ENCODE measurements at regions not wholly inside any gene's neighbourhood (a gene's known extent, or its start where the extent isn't known, plus 50 kb on each side); places are given as distances from the start of the nearest gene placed in this dataset.
"Not testable (repeated sequence)": the region's sequence is repeated elsewhere in the genome, so short reads cannot be mapped to it uniquely, and the experiment has no call there.

DNA sequence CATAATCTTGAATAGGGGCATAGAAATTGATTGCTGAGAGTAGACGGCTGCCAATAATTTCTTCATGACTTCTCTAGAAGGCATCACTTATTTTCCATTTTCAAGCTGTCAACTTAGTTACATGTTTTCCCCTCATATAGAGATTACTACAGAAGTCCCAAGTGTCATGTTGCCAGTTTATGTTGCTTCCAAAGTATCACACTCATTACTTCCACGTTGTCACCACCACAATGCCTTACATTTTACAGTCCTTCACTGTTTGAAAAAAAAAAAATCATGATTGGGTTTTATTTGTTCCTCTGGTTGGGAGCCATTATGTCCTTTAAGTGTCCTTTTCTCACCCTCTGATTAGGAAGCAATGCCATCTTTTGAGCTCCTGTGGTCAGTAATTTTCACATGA, 2144.6 kb upstream of the ACO1 start:
- TF ChIP-seq CTCF (IDR thresholded peaks at IDR 0.05; ENCODE audit: low read depth, low read length) = no peak
- DNase-seq (ENCODE audit: extremely low read depth, low read depth) = no peak

DNA sequence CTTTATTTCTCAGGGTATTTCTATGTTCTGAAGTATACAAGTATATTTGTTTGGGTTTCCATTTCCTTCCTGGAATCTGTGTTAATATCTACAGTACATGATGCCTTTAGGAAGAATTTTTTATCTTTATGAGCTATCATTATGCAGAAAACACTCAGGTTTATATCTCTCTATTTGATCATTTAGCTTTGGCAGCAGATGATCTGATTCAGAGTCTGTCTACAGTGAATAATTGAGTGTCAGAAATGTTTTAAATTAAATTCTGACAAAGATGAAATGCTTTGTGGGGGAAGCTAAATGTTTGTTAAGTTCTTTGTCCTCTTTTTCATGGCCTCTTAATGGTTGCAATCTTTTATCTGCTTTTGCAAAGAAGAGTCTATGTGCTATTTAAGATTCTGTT, 2141.0 kb upstream of the ACO1 start:
- no peak for DNase-seq (ENCODE audit: extremely low read depth, low read depth)
- no peak for TF ChIP-seq CTCF (IDR thresholded peaks at IDR 0.05; ENCODE audit: low read depth, low read length)

DNA sequence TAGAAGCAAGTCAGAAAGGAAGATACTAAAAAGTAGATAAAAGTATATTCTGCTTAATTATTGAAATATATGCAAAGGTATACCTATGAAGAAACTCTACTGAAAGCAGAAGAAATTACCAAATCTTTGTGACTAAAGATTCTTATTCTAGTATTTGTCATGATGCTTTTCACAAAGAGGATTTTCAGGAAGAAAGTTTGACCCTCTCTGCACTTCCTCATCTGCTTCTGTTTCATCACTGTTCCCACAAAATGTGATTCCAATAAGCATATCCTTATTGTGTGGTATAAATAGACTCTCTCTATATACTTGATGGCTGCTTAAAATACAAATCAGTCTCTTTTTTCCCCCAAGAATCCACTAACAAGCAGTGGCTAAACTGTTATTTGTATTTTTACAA, 2139.6 kb upstream of the ACO1 start:
- TF ChIP-seq CTCF (IDR thresholded peaks at IDR 0.05; ENCODE audit: low read depth, low read length) = no peak
- no peak for DNase-seq (ENCODE audit: extremely low read depth, low read depth)

DNA sequence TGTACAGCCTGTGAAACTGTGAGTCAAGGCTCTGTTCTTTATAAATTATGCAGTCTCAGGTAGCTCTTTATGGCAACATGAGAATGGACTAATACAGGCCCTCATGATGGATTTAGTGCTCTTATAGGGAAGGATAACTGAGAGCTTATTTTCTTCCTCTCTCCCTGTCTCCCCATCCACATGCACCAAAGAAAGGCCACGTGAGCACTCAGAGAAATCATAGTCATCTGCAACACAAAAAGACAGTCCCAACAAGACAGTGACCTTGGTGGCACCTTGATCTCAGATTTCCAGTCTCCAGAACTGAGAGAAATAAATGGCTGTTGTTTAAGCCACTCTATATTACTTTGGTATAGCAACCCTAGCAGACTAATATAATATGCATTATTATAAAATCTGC, 2133.6 kb upstream of the ACO1 start:
- no peak for TF ChIP-seq CTCF (IDR thresholded peaks at IDR 0.05; ENCODE audit: low read depth, low read length)
- DNase-seq (ENCODE audit: extremely low read depth, low read depth) = no peak

GRCh38 chr9:30258094-30258493, 2126.3 kb upstream of the ACO1 start:
- TF ChIP-seq CTCF (IDR thresholded peaks at IDR 0.05; ENCODE audit: low read depth, low read length) = no peak
- DNase-seq (ENCODE audit: extremely low read depth, low read depth) = no peak

- no peak for TF ChIP-seq CTCF (IDR thresholded peaks at IDR 0.05; ENCODE audit: low read depth, low read length)
- DNase-seq (ENCODE audit: extremely low read depth, low read depth) = no peak
Observed at GRCh38 chr9:30280229-30280900, 2104.1 kb upstream of the ACO1 start.

DNA sequence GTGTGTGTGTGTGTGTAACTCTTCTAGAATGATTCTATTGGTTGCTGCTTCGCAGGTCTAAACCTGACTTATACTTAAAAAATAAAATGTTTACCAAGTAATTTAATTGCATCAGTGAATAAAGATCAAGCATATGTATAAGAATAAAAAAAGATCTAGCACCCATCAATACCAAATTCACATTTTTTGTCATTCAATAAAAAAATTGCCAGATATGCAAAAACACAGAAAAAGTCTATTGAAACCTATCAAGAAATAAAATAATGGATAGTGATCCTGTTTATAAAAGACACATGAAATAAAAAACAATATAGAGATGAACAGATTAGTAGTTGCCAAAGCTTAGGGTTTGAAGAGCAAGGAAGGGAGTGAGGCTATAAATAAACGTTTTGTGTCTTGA, 2095.0 kb upstream of the ACO1 start:
- DNase-seq (ENCODE audit: extremely low read depth, low read depth) = no peak
- TF ChIP-seq CTCF (IDR thresholded peaks at IDR 0.05; ENCODE audit: low read depth, low read length) = no peak

- DNase-seq (ENCODE audit: extremely low read depth, low read depth) = not testable (repeated sequence)
Observed at GRCh38 chr9:30292026-30292425, 2092.4 kb upstream of the ACO1 start.

Measured in AG09319 (cell line).